ENCODE measurements at regions not wholly inside any gene's neighbourhood (a gene's known extent, or its start where the extent isn't known, plus 50 kb on each side); places are given as distances from the start of the nearest gene placed in this dataset.

DNA sequence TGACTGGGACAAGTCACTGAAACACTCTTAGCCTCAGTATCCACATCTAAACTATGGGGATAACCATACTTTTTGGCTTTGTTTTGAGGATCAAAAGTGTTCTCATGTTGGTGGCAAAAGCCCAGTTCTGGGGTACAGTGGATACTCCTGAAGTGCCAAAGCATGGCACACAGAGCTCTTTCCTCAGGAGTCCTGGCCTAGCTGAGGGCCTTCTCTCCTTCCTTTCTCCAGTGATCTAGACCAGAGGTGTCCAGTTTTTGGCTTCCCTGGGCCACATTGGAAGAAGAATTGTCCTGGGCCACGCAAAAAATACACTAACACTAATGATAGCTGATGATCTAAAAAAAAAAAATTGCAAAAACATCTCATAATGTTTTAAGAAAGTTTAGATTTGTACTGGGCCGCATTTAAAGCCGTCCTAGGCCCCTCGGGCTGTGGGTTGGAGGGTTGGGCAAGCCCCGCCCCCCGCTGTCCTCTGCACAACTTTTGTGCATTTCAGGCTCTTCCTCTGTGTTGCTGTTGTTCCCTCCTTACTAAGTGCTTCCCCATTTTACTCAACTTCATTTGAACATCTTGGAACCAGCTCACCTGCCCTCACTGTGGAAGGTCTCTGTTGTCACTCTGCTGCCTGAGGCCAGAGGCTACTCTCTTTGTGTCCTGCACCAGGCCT lies 337.0 kb downstream of the CYRIA start:
- no peak for DNase-seq

DNA sequence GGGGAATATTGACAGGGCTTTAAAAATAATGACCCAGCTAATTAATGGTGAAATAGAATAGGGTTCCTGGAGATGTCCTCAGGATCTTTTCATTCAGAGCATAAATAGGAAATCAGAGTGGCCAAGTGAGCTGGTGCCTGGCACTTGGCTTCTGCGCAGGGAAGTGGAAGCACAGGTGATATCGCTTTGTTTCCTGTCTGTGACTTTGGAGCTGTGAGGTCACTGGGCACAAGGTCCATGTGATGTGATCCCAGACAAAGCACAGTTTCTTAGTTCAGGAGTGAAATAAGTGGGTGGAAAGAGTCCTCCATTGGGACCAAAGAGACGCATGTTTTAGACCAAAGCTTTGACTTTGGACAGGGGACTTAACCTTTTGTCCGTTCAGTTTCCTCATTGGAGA lies 338.3 kb downstream of the CYRIA start:
- no peak for DNase-seq

GRCh38 chr2:16326711-16327300 lies 338.8 kb downstream of the CYRIA start:
- no peak for DNase-seq

- DNase-seq: no peak
These were observed 339.6 kb downstream of the CYRIA start for GRCh38 chr2:16325976-16326510.

GRCh38 chr2:16325016-16325975 lies 340.3 kb downstream of the CYRIA start:
- no peak for DNase-seq

- DNase-seq: no peak
These were observed 341.1 kb downstream of the CYRIA start for GRCh38 chr2:16324544-16324937.

GRCh38 chr2:16323551-16324543 lies 341.8 kb downstream of the CYRIA start:
- no peak for DNase-seq

GRCh38 chr2:16323126-16323520 lies 342.5 kb downstream of the CYRIA start:
- DNase-seq: no peak

GRCh38 chr2:16322308-16323125 lies 343.1 kb downstream of the CYRIA start:
- no peak for DNase-seq

DNA sequence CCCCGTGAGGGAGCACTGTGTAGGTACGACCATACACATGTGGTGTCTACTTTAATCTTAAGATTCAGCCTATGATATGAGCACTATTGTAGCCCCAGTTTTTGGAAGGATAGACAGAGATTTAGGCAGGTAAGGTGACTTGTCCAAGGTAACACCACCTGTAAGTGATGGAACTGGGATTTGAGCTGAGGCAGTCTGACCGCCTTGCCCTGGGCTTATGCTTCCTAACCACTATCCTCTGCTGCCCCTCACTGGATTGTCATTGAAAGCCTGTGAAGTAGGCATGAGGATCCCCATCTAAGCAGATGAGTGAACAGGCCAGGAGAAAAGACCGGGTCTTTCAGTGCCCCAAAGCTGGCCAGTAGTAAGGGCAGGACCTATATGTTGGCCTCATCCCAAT lies 343.8 kb downstream of the CYRIA start:
- no peak for DNase-seq

GRCh38 chr2:16321256-16321655 lies 344.4 kb downstream of the CYRIA start:
- DNase-seq: no peak

GRCh38 chr2:16320716-16321115 lies 344.9 kb downstream of the CYRIA start:
- no peak for DNase-seq

DNA sequence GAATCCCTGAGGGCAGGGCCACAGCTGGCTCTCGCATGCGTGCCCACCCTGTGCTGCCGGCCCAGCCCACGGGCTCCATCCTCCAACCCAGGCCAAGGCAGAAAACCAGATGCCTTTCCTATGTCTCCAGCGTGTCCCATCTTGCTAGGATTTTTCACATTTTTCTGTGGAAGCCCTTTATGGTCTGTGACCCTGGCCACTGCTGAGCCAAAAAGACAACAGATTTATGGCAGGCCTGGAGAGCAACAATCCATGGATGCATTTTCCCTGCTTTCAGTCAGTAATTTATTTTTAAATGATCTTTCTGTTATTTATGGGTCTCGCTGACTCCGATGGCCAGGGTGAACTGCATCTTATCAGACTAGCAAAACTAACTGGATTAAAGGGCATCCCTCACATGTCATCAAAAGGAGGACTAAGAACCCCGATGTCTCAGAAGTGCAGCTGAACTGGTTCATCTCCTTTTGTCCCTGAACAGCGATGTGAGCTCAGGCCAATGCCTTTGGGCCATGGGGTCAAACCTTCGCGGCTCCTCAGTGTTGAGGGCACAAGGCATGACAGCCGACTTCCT lies 346.0 kb downstream of the CYRIA start:
- no peak for DNase-seq

DNA sequence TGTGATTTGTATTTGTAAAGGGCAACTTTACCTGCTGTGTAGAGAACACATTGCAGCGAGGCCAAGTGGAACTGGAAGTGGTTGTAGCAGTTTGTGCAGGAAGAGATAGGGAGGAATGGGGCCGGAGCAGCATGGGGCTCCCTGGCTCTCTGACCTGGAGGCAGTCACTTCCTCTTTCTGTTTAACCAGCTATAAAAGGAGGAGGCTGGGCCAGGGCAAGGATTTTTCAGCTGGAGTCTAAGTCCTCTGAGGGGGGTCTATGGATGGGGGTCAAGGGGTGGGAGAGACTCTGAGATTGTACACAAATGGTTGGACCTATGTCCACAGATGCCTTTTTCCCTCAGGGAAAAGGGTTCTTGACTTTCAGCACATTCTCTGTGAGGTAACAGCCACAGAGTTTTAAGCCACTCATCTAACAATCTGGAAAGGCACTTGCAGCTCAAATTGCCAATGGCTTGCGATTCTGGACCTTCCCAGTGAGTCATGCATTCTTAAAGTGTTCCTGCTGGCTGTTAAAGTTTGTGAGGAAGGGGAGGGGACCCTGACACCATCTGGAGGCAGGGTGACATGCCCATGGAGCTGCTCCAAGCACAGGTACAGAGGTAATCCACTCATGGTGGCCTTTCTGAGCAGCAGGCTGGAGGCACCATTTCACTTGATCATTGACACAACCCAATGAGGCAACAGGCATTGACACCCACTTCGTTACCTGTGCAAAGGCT lies 347.0 kb downstream of the CYRIA start:
- DNase-seq: no peak

- no peak for DNase-seq
These were observed 347.6 kb downstream of the CYRIA start for GRCh38 chr2:16318051-16318450.

DNA sequence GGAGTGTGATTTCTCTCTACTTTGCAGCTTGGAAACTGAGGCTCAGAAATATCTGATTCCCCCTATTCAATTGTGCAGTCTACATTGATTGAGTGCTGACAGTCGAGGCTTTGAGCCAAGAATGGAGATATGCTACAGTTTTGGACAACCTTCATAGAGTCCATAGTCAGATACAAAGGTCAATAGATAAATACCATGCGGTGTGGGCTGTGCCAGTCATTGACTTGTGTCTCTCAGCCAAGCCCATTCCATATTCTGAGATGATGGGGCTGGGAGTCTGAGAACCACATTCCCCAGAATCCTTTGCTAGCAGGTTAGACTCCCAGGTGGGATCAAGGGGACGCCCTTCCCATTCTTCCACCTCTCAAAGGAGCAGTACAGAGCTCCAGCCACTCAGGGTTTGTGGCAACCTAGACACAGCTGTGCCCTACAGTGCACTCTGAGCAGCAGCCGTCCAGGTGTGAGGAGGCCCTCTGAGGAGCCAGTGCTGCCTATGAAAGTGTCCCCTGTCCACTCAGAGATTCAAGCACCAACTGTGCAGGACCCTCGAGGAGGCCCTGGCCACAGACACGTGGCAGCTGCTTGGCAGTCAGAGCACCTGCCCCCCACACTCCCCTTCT lies 348.3 kb downstream of the CYRIA start:
- DNase-seq: no peak

- no peak for DNase-seq
These were observed 349.0 kb downstream of the CYRIA start for GRCh38 chr2:16316456-16317210.

DNA sequence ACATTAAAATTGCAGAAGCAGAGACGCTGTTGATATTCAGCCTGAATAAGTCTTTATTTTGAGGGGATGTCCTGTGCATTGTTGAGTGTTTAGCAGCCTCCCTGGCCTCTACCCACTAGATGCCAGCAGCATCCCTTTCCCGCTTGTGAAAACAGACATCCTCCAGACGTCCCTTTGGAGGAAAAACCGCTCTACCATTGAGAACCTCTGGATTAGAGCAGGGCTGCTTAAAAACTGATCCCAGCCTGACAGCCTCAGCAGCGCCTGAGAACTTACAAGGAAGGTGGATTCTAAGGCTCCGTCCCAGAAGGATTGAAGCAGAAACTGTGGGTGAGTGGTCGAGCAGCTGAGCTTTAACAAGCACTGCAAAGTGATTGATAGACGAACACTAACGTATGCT lies 349.7 kb downstream of the CYRIA start:
- DNase-seq: no peak

- no peak for DNase-seq
These were observed 350.2 kb downstream of the CYRIA start for GRCh38 chr2:16315458-16315835.

All from hindlimb muscle (tissue), 1 donor.